Lower lobe of right lung (tissue), 2 donors: ENCODE measurements at regions not wholly inside any gene's neighbourhood (a gene's known extent, or its start where the extent isn't known, plus 50 kb on each side); places are given as distances from the start of the nearest gene placed in this dataset.

ENCODE experiments used
- ATAC-seq, 2 donors: fragments of 200-7000 bp; cut with Tn5 transposase; one replicate each; pipeline ENCODE4 v1.9.1; 2020 to 2022; ENCODE audit warnings: mild to moderate bottlenecking in 2 of 2, moderate library complexity in 2 of 2
- DNase-seq: peaks from one replicate; pipeline ENCODE4 v3.0.0-alpha.2; 2020
- H3K27ac ChIP-seq: fragments of 200-600 bp; one replicate; pipeline ENCODE4 v1.8.0; 2022
- H3K27me3 ChIP-seq: fragments of 200-600 bp; one replicate; pipeline ENCODE4 v1.8.0; 2022; ENCODE audit warnings: low read depth
- H3K36me3 ChIP-seq: fragments of 200-600 bp; one replicate; pipeline ENCODE4 v1.8.0; 2022; ENCODE audit warnings: mild to moderate bottlenecking
- H3K4me1 ChIP-seq: fragments of 200-600 bp; one replicate; pipeline ENCODE4 v1.8.0; 2022
- H3K4me3 ChIP-seq: fragments of 200-600 bp; one replicate; pipeline ENCODE4 v1.8.0; 2022; ENCODE audit warnings: mild to moderate bottlenecking
- H3K9me3 ChIP-seq: fragments of 200-600 bp; one replicate; pipeline ENCODE4 v1.8.0; 2022
- CTCF ChIP-seq: fragments of 200-600 bp; IDR thresholded peaks from one replicate; pipeline ENCODE4 v1.8.0; 2022; ENCODE audit warnings: antibody characterized with exemption, mild to moderate bottlenecking
- intact Hi-C: fragments of 100-400 bp; cut with DNase I; formaldehyde crosslinking; loops from one replicate; pipeline ENCODE4 v1.11.0; 2022
- donor health status: DM: no; HTN: yes; CAD: no; lungs with severe emphysema.

DNA sequence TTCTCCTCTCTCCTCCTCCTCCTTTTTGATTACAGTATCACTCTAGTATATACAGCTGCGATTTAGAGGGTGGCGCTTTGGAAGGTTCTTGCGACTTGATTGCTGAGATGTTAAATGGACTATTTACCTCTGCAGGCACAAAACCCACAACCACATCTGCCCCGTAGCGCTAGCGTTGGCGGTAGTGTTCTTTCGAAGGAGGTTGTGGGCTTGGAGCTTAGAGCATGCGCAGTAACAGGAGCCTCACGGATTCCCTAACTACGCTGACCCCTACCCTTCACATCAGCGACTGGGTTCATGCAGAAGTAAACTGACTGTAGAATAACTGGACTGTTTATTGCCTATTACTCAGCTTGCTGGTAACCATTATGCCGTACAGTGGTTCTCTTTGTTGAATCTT, 58.0 kb downstream of the CGGBP1 start:
- H3K27me3 ChIP-seq: no peaks in the 10 kb centered on the region
- no peaks in the 10 kb centered on the region for H3K4me1 ChIP-seq
- DNase-seq (no peak), ATAC-seq (peak in 1 of 2 donors; percentile 37)
- H3K4me3 ChIP-seq: peak overlapping the region; percentile 30
- no peak overlapping the region for H3K27ac ChIP-seq
- no peaks in the 10 kb centered on the region for H3K9me3 ChIP-seq
- intact Hi-C loops: loop anchor here (10.0 kb wide), 1 partner anchor 646 kb away; no protein-coding TSS in a partner anchor
- no peaks in the 10 kb centered on the region for H3K36me3 ChIP-seq
- no peak for TF ChIP-seq CTCF

- Histone ChIP-seq H3K27me3 (no peaks in the 10 kb centered on the region), H3K36me3 (no peaks in the 10 kb centered on the region), H3K27ac (no peak overlapping the region), H3K9me3 (no peaks in the 10 kb centered on the region), H3K4me3 (no peak overlapping the region), H3K4me1 (no peaks in the 10 kb centered on the region)
- ATAC-seq (peak; percentile 62 to 82), DNase-seq (no peak)
- intact Hi-C loops: no loop called here
- TF ChIP-seq CTCF: no peak
Measured at GRCh38 chr3:87997966-87998365, 60.8 kb downstream of the CGGBP1 start.

DNA sequence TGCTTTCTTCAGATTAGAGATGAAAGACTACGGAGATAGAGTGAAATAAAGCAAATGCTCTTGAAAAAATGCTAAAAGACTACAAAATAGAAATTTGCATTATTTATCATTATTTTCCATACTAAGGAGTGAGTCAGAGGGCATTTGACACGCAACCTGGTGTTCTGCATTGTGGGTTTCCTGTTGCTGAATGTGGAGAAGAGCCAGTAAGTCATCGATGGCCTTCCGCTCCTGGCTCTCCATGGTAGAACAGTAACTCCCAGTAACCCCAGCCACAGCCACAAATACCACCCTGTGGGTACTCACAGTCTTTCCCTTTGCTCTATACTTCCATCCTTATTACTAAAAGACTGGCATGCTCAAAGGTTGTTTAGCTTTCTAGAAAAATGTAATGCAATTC, 61.5 kb downstream of the CGGBP1 start:
- no peaks in the 10 kb centered on the region for H3K27me3 ChIP-seq
- H3K27ac ChIP-seq: no peak overlapping the region
- no peaks in the 10 kb centered on the region for H3K36me3 ChIP-seq
- intact Hi-C loops: no loop called here
- TF ChIP-seq CTCF: no peak
- no peaks in the 10 kb centered on the region for H3K9me3 ChIP-seq
- peak; percentile 54 to 76 for ATAC-seq
- no peak overlapping the region for H3K4me3 ChIP-seq
- no peaks in the 10 kb centered on the region for H3K4me1 ChIP-seq
- peak; percentile 48 for DNase-seq

DNA sequence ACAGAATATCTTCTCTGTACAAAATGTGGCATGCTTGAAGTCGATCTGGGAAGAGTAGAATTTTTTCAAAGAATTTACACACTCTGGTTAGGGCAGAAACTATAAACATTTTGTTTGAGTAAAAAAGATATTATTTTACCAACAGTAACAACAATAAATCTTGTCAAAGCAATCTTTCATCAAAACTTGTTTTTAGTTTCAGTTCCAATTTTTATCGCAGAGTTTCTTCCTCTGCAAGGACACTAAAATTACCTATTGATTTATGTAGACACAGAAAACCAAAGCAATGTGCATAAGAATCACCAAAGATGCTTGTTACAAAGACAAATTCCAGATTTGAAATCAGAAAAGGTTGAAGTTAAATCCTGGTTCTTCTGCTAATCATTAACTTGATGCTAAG, 61.9 kb downstream of the CGGBP1 start:
- no peaks in the 10 kb centered on the region for H3K9me3 ChIP-seq
- H3K4me3 ChIP-seq: no peak overlapping the region
- H3K36me3 ChIP-seq: no peaks in the 10 kb centered on the region
- ATAC-seq: no peak
- no peaks in the 10 kb centered on the region for H3K27me3 ChIP-seq
- H3K4me1 ChIP-seq: no peaks in the 10 kb centered on the region
- no peak for DNase-seq
- no peak overlapping the region for H3K27ac ChIP-seq
- intact Hi-C loops: no loop called here
- no peak for TF ChIP-seq CTCF

GRCh38 chr3:87993566-87993965, 65.2 kb downstream of the CGGBP1 start:
- no peak overlapping the region for H3K27ac ChIP-seq
- intact Hi-C loops: no loop called here
- TF ChIP-seq CTCF: no peak
- H3K9me3 ChIP-seq: no peaks in the 10 kb centered on the region
- H3K4me3 ChIP-seq: no peak overlapping the region
- no peak for ATAC-seq
- no peaks in the 10 kb centered on the region for H3K27me3 ChIP-seq
- no peaks in the 10 kb centered on the region for H3K4me1 ChIP-seq
- H3K36me3 ChIP-seq: no peaks in the 10 kb centered on the region
- DNase-seq: no peak

DNA sequence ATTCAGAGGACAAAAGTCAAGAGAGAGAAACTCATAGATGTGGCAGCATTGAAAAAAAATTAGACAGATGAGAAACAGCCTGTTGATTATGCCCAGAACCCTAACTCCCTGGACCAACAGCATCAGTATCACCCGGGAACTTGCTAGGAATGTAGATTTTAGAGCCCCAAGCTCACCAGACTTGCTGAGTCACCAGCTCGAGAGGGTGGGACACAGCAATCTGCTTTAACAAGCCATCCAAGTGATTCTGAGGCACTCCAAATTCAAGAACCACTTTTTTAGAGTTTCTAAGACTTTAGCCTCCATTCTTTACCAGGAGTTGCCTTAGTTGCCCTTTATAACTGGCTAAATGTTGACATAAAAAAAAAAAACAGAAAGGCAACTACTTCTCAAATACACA, 70.9 kb downstream of the CGGBP1 start:
- Histone ChIP-seq H3K27me3 (no peaks in the 10 kb centered on the region), H3K27ac (no peak overlapping the region), H3K9me3 (no peaks in the 10 kb centered on the region), H3K4me1 (no peaks in the 10 kb centered on the region), H3K4me3 (no peak overlapping the region), H3K36me3 (no peaks in the 10 kb centered on the region)
- no peak for ATAC-seq
- TF ChIP-seq CTCF: no peak
- intact Hi-C loops: no loop called here
- no peak for DNase-seq
